ENCODE measurements at regions not wholly inside any gene's neighbourhood (a gene's known extent, or its start where the extent isn't known, plus 50 kb on each side); places are given as distances from the start of the nearest gene placed in this dataset.

- TF ChIP-seq CTCF (IDR thresholded peaks at IDR 0.05) = no peak
- ATAC-seq = no peak
- no peaks in the 10 kb centered on the region for H3K36me3 ChIP-seq
- H3K4me3 ChIP-seq = no peak overlapping the region
- intact Hi-C loops (cut with DNase I) = loop anchor here (5.0 to 10.0 kb wide), 9 partner anchors 163 to 413 kb away; no protein-coding TSS in a partner anchor
- no peak for DNase-seq
- H3K9me3 ChIP-seq = no peaks in the 10 kb centered on the region
- 75 to 81% methylated on average over 7 of the region's 7 CpGs for WGBS, 2 donors
- no peak overlapping the region for H3K27ac ChIP-seq
- H3K27me3 ChIP-seq = peaks cover 0 to 28% (median 8%) of the 10 kb centered on the region in 7 donors
- peaks cover 0 to 35% (median 4%) of the 10 kb centered on the region in 9 donors for H3K4me1 ChIP-seq
Measured at GRCh38 chr19:28469544-28469943, 743.4 kb downstream of the UQCRFS1 start.

GRCh38 chr19:28468701-28469459 is 744.1 kb downstream of the UQCRFS1 start:
- peaks cover 0 to 28% (median 8%) of the 10 kb centered on the region in 7 donors for H3K27me3 ChIP-seq
- ATAC-seq = peak in 3 of 8 donors; percentile 15 to 57 (median 46)
- intact Hi-C loops (cut with DNase I) = loop anchor here (5.0 to 10.0 kb wide), 9 partner anchors 163 to 413 kb away; no protein-coding TSS in a partner anchor
- no peak for DNase-seq
- no peak overlapping the region for H3K4me3 ChIP-seq
- peaks cover 0 to 35% (median 4%) of the 10 kb centered on the region in 9 donors for H3K4me1 ChIP-seq
- H3K27ac ChIP-seq = no peak overlapping the region
- WGBS, 2 donors = 34 to 35% methylated on average over 17 of the region's 17 CpGs
- H3K9me3 ChIP-seq = no peaks in the 10 kb centered on the region
- TF ChIP-seq CTCF (IDR thresholded peaks at IDR 0.05) = no peak
- H3K36me3 ChIP-seq = no peaks in the 10 kb centered on the region

- H3K27ac ChIP-seq = no peak overlapping the region
- peaks cover 0 to 30% (median 8%) of the 10 kb centered on the region in 7 donors for H3K27me3 ChIP-seq
- no peak overlapping the region for H3K4me3 ChIP-seq
- peak; percentile 57 to 88 (median 79) for TF ChIP-seq CTCF (IDR thresholded peaks at IDR 0.05)
- intact Hi-C loops (cut with DNase I) = loop anchor here (1.0 to 10.0 kb wide), 13 partner anchors 166 to 416 kb away; no protein-coding TSS in a partner anchor
- 65% methylated on average over 9 of the region's 9 CpGs for WGBS, 2 donors
- no peaks in the 10 kb centered on the region for H3K9me3 ChIP-seq
- no peaks in the 10 kb centered on the region for H3K36me3 ChIP-seq
- peaks cover 0 to 19% (median 4%) of the 10 kb centered on the region in 9 donors for H3K4me1 ChIP-seq
- ATAC-seq (peak in 3 of 8 donors; percentile 11 to 57 (median 42)), DNase-seq (peak; percentile 45 to 58)
Measured at GRCh38 chr19:28466107-28467045, 746.6 kb downstream of the UQCRFS1 start.

All from heart right ventricle (tissue), 16 donors.